ENCODE measurements at regions not wholly inside any gene's neighbourhood (a gene's known extent, or its start where the extent isn't known, plus 50 kb on each side); places are given as distances from the start of the nearest gene placed in this dataset.

DNA sequence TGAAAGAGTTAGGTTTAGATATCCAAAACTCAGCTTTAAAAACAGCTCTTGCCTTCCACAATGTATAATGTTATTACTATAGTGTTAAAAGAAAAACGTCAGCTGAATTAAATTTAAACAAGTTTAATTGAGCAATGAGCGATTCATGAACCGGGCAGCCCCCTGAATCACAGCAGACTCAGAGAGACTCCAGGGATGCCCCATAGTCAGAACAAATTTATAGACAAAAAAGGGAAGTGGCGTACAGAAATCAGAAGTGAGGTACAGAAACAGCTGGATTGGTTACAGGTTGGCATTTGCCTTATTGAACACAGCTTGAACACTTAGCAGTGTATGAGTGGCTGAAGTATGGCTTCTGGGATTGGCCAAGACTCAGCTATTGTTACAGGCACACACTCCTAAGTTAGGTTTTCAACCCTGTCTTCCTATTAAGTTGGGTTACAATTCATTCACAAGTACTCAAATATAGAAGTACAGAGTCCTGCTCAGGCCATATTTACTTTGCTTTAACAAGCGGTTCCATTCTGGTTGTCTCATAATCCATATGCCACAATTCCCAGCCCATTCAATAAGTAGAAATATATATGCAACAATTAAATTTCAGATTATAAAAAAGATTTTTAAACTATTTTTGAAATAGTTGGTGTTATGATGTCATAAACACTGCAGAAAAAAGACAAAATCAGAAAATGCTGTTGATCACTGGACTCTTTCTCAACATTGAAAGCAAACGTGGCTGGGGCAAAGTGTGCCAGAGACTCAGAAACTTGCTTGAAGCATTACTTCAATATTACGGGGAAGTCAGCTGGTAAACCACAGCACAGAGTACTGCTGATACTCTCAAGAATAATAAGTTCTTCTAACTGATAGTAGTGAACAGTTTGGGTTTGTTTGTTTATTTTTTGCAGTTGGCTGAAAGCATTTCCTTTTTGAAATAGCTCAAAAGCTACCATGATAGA is 459.7 kb downstream of the RAB28 start:
- no peak for DNase-seq

GRCh38 chr4:13007802-13008470 is 476.2 kb downstream of the RAB28 start:
- no peak for DNase-seq

- no peak for DNase-seq
These were observed 490.2 kb downstream of the RAB28 start for GRCh38 chr4:12993923-12994322.

DNA sequence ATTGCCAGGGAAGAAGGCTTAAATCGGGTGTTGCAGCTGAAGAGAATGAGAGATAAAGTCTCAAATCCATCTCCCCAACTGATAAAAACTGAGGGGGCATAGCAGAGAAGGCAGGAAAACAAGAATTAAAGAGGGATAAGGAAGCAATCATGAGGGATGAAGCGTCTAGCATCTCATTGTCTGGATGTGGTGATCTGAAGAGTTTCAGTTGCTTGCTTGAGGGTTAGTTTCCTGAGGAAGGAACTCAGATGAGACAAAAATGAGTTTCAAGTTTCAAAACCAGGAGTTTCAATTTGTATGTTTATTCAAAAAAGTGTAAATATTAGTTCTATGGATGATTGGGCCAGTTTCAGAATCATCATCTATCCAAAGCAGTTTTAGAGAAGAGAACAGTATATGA is 496.9 kb downstream of the RAB28 start:
- DNase-seq = no peak

- no peak for DNase-seq
These were observed 504.3 kb downstream of the RAB28 start for GRCh38 chr4:12979797-12980196.

- DNase-seq = no peak
These were observed 505.8 kb downstream of the RAB28 start for GRCh38 chr4:12978310-12978709.

GRCh38 chr4:12975511-12975910 is 508.6 kb downstream of the RAB28 start:
- no peak for DNase-seq

- DNase-seq = no peak
These were observed 510.6 kb downstream of the RAB28 start for GRCh38 chr4:12973522-12973921.

DNA sequence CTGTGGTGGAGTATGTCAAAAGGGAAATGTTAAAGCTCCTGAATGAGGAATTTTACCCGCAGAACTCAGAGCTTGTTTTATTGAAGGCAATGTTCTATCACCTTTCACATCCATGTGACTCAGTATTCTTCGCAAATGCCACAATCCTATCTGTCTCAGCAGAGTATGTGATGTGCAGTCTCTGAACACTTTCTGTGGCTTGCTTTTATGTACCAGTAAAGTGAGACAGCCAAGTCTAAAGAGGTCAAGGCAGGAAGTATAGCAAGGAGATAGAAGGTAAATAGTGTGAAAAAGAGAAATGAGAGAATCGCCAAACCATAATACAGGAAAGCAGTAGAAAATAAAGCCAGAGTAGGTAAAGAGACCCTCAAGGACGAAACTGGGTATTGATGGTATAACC is 515.8 kb downstream of the RAB28 start:
- no peak for DNase-seq

DNA sequence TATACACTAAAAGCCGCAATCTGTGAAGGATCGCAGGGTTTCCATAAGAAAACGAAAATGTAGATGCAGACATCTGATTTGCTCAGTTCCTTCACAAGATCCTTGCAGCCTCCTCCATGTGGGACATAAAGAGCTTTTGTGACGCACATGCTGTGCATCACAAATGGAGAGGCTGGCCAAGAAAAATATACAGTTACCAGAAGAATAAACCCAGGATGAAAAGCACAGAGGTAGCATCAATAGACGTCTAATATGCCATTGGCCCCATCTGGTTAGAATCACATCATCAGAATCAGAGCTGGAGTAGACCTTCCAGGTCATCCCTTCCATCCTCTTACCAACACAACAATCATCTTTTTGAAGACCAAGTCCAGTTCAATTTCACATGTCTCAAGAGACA is 517.4 kb downstream of the RAB28 start:
- no peak for DNase-seq

DNA sequence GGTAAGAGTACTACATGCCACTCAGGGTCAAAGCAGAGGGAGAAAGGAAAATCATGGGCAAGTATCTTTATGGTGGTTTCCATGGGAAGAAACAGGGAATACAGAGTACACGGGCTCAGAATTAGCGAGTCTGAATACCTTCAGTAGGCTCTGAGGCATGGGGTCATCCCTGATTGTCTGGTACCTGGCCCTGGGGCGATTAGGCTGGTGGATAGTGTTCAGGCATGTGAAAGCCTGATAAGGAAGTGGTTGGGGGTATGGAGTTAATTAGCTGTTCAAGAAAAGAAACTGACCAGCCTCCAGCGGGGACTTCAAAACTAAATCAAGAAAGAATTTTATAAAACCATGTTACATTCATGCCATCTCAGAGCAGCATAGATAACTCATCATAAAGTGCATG is 518.8 kb downstream of the RAB28 start:
- no peak for DNase-seq

- DNase-seq = no peak
These were observed 520.2 kb downstream of the RAB28 start for GRCh38 chr4:12963912-12964311.

- DNase-seq = no peak
These were observed 520.8 kb downstream of the RAB28 start for GRCh38 chr4:12963291-12963690.

- DNase-seq = no peak
These were observed 522.4 kb downstream of the RAB28 start for GRCh38 chr4:12961713-12962112.

DNA sequence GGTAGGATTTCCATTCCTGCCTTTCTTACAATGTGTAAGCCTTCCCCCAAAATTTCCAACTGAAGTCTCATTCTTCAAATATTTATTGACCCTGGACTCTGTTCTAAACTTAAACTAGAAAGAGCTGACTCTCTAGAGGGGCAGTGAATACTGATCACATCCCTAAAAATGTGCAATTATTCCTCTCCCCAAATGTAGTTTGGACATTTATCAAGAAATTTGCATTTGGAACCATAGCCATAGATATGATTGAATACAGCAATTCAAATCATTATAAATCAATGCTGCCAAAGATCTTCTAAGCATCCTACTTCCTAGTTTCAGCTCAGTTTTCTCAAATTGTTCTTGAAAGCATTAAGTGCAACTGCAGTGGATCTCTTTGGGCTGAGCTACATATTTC is 525.7 kb downstream of the RAB28 start:
- DNase-seq = no peak

GRCh38 chr4:12957108-12957507 is 527.0 kb downstream of the RAB28 start:
- no peak for DNase-seq

GRCh38 chr4:12956026-12956425 is 528.1 kb downstream of the RAB28 start:
- DNase-seq = no peak

DNA sequence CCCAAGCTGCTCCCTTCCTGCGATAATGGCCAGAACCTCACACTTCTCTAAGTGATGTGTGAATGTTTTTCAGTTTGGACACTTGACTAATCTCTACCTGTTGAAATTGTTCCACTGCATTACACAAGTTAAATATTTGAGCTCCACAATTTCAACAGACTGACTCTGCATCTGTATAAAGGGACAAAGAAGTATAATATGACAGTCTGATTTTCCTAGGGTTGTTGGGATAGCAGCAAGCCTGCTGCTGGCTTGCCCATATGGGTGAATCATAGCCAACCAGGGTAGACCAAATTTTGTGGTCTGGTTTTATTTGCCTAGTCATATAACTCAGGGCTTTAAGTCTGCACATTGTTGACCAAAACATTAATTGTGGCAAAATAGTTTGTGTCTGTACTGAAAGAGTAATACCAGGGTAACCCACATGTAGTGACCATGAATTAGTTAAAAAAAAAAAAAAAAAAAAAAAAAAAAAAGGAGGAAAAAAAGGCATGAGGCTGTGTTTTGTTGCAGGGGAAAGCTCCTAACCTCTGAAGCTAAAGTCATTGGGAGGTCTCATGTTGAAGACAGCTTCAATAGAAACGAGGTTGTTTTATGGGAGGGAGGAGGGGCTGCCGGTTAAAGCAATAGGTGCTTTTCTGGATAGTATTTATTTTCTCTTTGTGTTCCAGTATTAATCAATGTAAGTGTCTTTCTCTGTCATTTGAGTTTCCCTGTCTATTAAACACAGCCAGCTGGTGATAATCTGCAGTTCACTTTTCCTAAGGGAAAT is 534.2 kb downstream of the RAB28 start:
- no peak for DNase-seq

GRCh38 chr4:12943069-12943468 is 541.1 kb downstream of the RAB28 start:
- no peak for DNase-seq

- no peak for DNase-seq
These were observed 550.3 kb downstream of the RAB28 start for GRCh38 chr4:12933760-12934221.

DNA sequence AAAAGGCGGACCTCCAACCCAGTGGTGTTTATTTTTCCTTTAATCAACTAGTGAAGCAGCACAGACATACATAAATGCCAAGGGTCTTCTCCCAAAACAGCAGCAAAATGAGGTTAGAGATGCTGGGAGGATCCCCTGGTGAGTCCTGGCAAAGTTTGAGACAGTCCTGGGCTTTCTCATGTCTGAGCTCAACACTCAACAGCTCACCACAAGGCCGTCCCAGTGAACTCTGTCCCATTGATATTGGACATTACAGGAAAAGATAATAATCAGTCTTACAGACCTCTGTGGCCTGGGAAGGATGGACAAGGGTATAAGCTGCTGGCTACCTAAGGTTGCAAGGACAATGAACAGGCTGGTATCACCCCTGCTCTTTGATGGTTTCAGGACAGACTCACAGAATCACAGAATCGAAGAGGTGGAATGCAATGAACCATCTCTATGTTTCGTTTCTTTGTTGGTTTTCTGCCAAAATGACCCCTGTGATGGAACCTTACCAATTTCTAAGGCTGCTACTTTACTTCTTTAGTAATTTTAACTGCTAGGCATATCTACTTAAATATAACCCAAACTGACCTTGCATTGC is 551.8 kb downstream of the RAB28 start:
- DNase-seq = no peak

DNA sequence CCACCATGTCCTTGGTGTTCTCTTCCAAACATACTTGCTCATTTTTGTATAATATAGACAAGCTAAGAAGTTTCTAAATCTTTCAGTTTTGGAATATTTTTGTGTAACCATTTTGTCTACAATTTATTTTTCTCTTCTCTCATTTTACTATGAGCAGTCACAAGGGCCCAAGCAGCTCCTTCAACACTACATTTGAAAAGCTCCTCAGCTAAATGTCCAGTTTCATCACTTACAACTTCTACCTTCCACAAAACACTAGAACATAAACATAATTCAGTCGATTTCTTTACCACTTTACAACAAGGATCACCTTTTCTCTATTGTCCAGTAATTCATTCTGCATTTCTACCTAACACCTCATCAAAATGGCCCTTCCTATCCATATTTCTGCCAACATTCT is 554.4 kb downstream of the RAB28 start:
- no peak for DNase-seq

DNA sequence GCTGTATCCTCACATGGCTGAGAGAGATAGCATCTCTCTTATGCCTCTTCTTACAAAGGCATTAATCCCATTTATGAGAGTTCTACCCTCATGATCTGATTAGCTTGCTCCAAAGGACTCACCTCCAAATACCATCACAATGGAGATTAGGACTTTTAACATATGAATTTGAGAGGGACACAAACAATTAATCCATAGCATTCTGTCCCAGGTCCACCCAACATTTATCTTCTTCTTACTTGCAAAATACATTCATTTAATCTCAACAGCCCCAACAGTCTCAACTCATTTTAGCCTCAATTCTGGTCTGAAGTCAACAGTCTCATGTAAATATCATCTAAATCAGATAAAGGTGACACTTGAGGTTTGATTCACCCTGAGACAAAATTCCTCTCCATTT is 555.4 kb downstream of the RAB28 start:
- DNase-seq = no peak

All from GF-D8 (cell line).